ENCODE measurements at regions not wholly inside any gene's neighbourhood (a gene's known extent, or its start where the extent isn't known, plus 50 kb on each side); places are given as distances from the start of the nearest gene placed in this dataset.

DNA sequence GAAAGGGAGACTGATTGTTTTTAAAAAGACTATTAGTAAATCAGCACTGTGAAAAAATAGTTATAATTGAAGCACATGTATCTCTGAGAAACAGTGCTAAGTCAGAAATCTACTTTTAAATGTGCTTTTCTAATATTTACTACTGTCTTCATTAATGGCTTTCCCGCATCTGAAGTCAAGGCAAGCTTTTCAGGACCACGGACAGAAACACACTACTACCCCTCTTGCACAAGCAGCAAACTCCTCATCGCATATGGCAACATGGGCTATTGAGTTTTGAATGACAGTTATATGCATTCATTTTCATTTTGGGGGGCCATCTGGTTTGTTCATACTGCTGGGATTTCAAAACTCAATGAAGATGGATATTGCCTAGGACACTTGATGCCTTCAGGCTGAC is 433.4 kb upstream of the CAMK1G start:
- H3K9me3 ChIP-seq: no peaks in the 10 kb centered on the region
- no peak for DNase-seq (ENCODE audit: low spot score)
- H3K27ac ChIP-seq: no peak overlapping the region
- no peaks in the 10 kb centered on the region for H3K36me3 ChIP-seq
- no peak for TF ChIP-seq CTCF (IDR thresholded peaks at IDR 0.05)
- no peak for ATAC-seq (ENCODE audit: insufficient number of reproducible peaks, low FRiP score, low read depth)
- no peaks in the 10 kb centered on the region for H3K4me1 ChIP-seq (ENCODE audit: control insufficient read depth in 1 of 2, low read depth in 2 of 2)
- H3K27me3 ChIP-seq (replicated peaks; ENCODE audit: insufficient read depth): no peaks in the 10 kb centered on the region
- no peak overlapping the region for H3K4me3 ChIP-seq

DNA sequence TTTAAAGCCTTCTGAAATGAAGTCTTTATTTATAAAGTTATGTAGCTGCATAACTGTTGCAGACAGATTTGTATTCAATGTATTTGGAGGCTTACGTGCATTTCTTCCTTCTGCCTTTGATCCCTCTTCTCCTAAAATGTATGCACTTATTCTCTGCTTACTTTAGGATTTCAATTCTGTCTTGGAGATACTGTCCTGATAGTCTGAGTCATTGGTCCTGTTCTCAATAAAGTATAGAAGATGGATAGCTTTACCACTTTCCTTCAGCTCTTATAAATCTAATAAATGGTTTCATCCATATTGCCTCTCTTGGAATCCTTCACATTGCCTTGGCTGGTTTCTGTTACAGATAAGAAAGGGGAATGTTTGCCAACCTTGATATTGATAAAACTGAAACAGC is 430.1 kb upstream of the CAMK1G start:
- ATAC-seq (ENCODE audit: insufficient number of reproducible peaks, low FRiP score, low read depth) (no peak), DNase-seq (ENCODE audit: low spot score) (no peak)
- Histone ChIP-seq H3K27ac (no peak overlapping the region), H3K4me3 (no peak overlapping the region), H3K27me3 (replicated peaks; ENCODE audit: insufficient read depth) (no peaks in the 10 kb centered on the region), H3K9me3 (no peaks in the 10 kb centered on the region), H3K36me3 (no peaks in the 10 kb centered on the region), H3K4me1 (ENCODE audit: control insufficient read depth in 1 of 2, low read depth in 2 of 2) (no peaks in the 10 kb centered on the region)
- TF ChIP-seq CTCF (IDR thresholded peaks at IDR 0.05): no peak

- Histone ChIP-seq H3K9me3 (no peaks in the 10 kb centered on the region), H3K27ac (no peak overlapping the region), H3K4me3 (no peak overlapping the region), H3K36me3 (no peaks in the 10 kb centered on the region), H3K27me3 (replicated peaks; ENCODE audit: insufficient read depth) (no peaks in the 10 kb centered on the region), H3K4me1 (ENCODE audit: control insufficient read depth in 1 of 2, low read depth in 2 of 2) (no peaks in the 10 kb centered on the region)
- no peak for ATAC-seq (ENCODE audit: insufficient number of reproducible peaks, low FRiP score, low read depth)
- no peak for TF ChIP-seq CTCF (IDR thresholded peaks at IDR 0.05)
- DNase-seq (ENCODE audit: low spot score): no peak
Measured at GRCh38 chr1:209154912-209155311, 428.6 kb upstream of the CAMK1G start.

DNA sequence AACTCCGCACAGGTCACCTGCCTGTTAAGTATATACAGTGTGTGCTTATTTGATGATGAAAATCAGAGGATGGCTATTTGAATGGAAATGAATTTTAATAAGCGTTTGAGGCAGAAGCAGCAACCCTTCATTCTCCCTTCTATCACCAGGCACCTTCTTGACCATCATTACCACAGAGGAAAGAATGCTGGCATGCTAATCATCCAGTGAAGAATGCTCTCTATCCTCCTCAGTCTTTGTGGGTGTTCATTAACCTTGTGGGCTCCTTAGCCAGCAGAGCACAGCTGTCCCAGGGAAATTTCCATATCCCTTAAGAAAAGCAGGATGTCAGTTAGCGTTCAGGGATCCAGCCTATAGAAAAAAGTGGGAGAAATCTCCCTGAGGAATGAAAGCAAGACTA is 428.0 kb upstream of the CAMK1G start:
- no peaks in the 10 kb centered on the region for H3K4me1 ChIP-seq (ENCODE audit: control insufficient read depth in 1 of 2, low read depth in 2 of 2)
- DNase-seq (ENCODE audit: low spot score) (no peak), ATAC-seq (ENCODE audit: insufficient number of reproducible peaks, low FRiP score, low read depth) (no peak)
- no peaks in the 10 kb centered on the region for H3K27me3 ChIP-seq (replicated peaks; ENCODE audit: insufficient read depth)
- H3K27ac ChIP-seq: no peak overlapping the region
- no peaks in the 10 kb centered on the region for H3K9me3 ChIP-seq
- H3K36me3 ChIP-seq: no peaks in the 10 kb centered on the region
- TF ChIP-seq CTCF (IDR thresholded peaks at IDR 0.05): no peak
- no peak overlapping the region for H3K4me3 ChIP-seq

- no peaks in the 10 kb centered on the region for H3K9me3 ChIP-seq
- DNase-seq (ENCODE audit: low spot score) (no peak), ATAC-seq (ENCODE audit: insufficient number of reproducible peaks, low FRiP score, low read depth) (no peak)
- H3K4me1 ChIP-seq (ENCODE audit: control insufficient read depth in 1 of 2, low read depth in 2 of 2): peaks cover 0 to 5% of the 10 kb centered on the region in 2 donors
- no peaks in the 10 kb centered on the region for H3K27me3 ChIP-seq (replicated peaks; ENCODE audit: insufficient read depth)
- H3K4me3 ChIP-seq: no peak overlapping the region
- TF ChIP-seq CTCF (IDR thresholded peaks at IDR 0.05): no peak
- no peak overlapping the region for H3K27ac ChIP-seq
- no peaks in the 10 kb centered on the region for H3K36me3 ChIP-seq
Measured at GRCh38 chr1:209156991-209157390, 426.5 kb upstream of the CAMK1G start.

Measured in thoracic aorta (tissue), 2 donors.